ENCODE measurements at regions not wholly inside any gene's neighbourhood (a gene's known extent, or its start where the extent isn't known, plus 50 kb on each side); places are given as distances from the start of the nearest gene placed in this dataset.

GRCh38 chr2:149908726-149909683 is 321.4 kb upstream of the MMADHC start:
- H3K4me3 ChIP-seq (ENCODE audit: control insufficient read depth in 2 of 3, extremely low read depth in 1 of 3, insufficient read depth in 2 of 3, low read depth in 1 of 3, low read length in 3 of 3) = no peak overlapping the region
- H3K36me3 ChIP-seq (ENCODE audit: control insufficient read depth in 2 of 2, extremely low read depth in 1 of 2, insufficient read depth in 2 of 2, low read length in 2 of 2) = no peaks in the 10 kb centered on the region
- no peak overlapping the region for H3K9ac ChIP-seq (ENCODE audit: control insufficient read depth, extremely low read depth, insufficient read depth, low read length)
- dilution Hi-C loops (cut with MboI; ENCODE audit: extremely low pct_ligation_motif_present, low sequenced_read_pairs) = no loop called here
- no peak for DNase-seq (ENCODE audit: low read depth, low spot score)
- no peak for TF ChIP-seq EZH2 (IDR thresholded peaks at IDR 0.05; ENCODE audit: low read length)
- TF ChIP-seq, protein P1, sequence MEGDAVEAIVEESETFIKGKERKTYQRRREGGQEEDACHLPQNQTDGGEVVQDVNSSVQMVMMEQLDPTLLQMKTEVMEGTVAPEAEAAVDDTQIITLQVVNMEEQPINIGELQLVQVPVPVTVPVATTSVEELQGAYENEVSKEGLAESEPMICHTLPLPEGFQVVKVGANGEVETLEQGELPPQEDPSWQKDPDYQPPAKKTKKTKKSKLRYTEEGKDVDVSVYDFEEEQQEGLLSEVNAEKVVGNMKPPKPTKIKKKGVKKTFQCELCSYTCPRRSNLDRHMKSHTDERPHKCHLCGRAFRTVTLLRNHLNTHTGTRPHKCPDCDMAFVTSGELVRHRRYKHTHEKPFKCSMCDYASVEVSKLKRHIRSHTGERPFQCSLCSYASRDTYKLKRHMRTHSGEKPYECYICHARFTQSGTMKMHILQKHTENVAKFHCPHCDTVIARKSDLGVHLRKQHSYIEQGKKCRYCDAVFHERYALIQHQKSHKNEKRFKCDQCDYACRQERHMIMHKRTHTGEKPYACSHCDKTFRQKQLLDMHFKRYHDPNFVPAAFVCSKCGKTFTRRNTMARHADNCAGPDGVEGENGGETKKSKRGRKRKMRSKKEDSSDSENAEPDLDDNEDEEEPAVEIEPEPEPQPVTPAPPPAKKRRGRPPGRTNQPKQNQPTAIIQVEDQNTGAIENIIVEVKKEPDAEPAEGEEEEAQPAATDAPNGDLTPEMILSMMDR (optimal IDR thresholded peaks at IDR 0.05 in 1 of 3, IDR thresholded peaks at IDR 0.05 in 1 of 3, conservative IDR thresholded peaks at IDR 0.05 in 1 of 3; ENCODE audit: extremely low read depth in 1 of 3, insufficient read depth in 2 of 3, low read length in 3 of 3) = no peak
- no peak overlapping the region for H3K4me2 ChIP-seq (ENCODE audit: control insufficient read depth, extremely low read depth, insufficient read depth, low read depth, low read length)
- no peaks in the 10 kb centered on the region for H3K79me2 ChIP-seq (ENCODE audit: control insufficient read depth, insufficient read depth, low read length)
- H3K4me1 ChIP-seq (ENCODE audit: control insufficient read depth, extremely low read depth, insufficient read depth, low read length) = no peaks in the 10 kb centered on the region
- H4K20me1 ChIP-seq (ENCODE audit: control insufficient read depth, extremely low read depth, insufficient read depth, low read length) = no peaks in the 10 kb centered on the region
- H3K27ac ChIP-seq (ENCODE audit: control insufficient read depth, insufficient read depth, low read length) = no peak overlapping the region
- FAIRE-seq = peak; percentile 29
- no peaks in the 10 kb centered on the region for H3K27me3 ChIP-seq (ENCODE audit: control insufficient read depth, extremely low read depth, insufficient read depth, low read length)
- H3K9me1 ChIP-seq (ENCODE audit: control insufficient read depth, extremely low read depth, insufficient read depth, low read length) = no peaks in the 10 kb centered on the region
- H2AFZ ChIP-seq (ENCODE audit: control insufficient read depth, low read length) = peak overlapping the region; percentile 38
- H3K9me3 ChIP-seq (ENCODE audit: control insufficient read depth, low read depth, low read length) = no peaks in the 10 kb centered on the region

GRCh38 chr2:149906886-149907285 is 319.3 kb upstream of the MMADHC start:
- H3K79me2 ChIP-seq (ENCODE audit: control insufficient read depth, insufficient read depth, low read length) = no peaks in the 10 kb centered on the region
- no peaks in the 10 kb centered on the region for H3K36me3 ChIP-seq (ENCODE audit: control insufficient read depth in 2 of 2, extremely low read depth in 1 of 2, insufficient read depth in 2 of 2, low read length in 2 of 2)
- no peak overlapping the region for H3K4me3 ChIP-seq (ENCODE audit: control insufficient read depth in 2 of 3, extremely low read depth in 1 of 3, insufficient read depth in 2 of 3, low read depth in 1 of 3, low read length in 3 of 3)
- H3K27me3 ChIP-seq (ENCODE audit: control insufficient read depth, extremely low read depth, insufficient read depth, low read length) = no peaks in the 10 kb centered on the region
- no peak overlapping the region for H2AFZ ChIP-seq (ENCODE audit: control insufficient read depth, low read length)
- dilution Hi-C loops (cut with MboI; ENCODE audit: extremely low pct_ligation_motif_present, low sequenced_read_pairs) = no loop called here
- DNase-seq (ENCODE audit: low read depth, low spot score) (no peak), FAIRE-seq (no peak)
- TF ChIP-seq EZH2 (IDR thresholded peaks at IDR 0.05; ENCODE audit: low read length) = no peak
- TF ChIP-seq, protein P1 (optimal IDR thresholded peaks at IDR 0.05 in 1 of 3, IDR thresholded peaks at IDR 0.05 in 1 of 3, conservative IDR thresholded peaks at IDR 0.05 in 1 of 3; ENCODE audit: extremely low read depth in 1 of 3, insufficient read depth in 2 of 3, low read length in 3 of 3) = no peak
- no peaks in the 10 kb centered on the region for H3K9me1 ChIP-seq (ENCODE audit: control insufficient read depth, extremely low read depth, insufficient read depth, low read length)
- no peaks in the 10 kb centered on the region for H3K9me3 ChIP-seq (ENCODE audit: control insufficient read depth, low read depth, low read length)
- H3K4me1 ChIP-seq (ENCODE audit: control insufficient read depth, extremely low read depth, insufficient read depth, low read length) = no peaks in the 10 kb centered on the region
- H3K9ac ChIP-seq (ENCODE audit: control insufficient read depth, extremely low read depth, insufficient read depth, low read length) = no peak overlapping the region
- no peak overlapping the region for H3K4me2 ChIP-seq (ENCODE audit: control insufficient read depth, extremely low read depth, insufficient read depth, low read depth, low read length)
- no peaks in the 10 kb centered on the region for H4K20me1 ChIP-seq (ENCODE audit: control insufficient read depth, extremely low read depth, insufficient read depth, low read length)
- H3K27ac ChIP-seq (ENCODE audit: control insufficient read depth, insufficient read depth, low read length) = no peak overlapping the region

Data from keratinocyte (primary cell).